Neural progenitor cell (in vitro differentiated cells): ENCODE measurements at regions not wholly inside any gene's neighbourhood (a gene's known extent, or its start where the extent isn't known, plus 50 kb on each side); places are given as distances from the start of the nearest gene placed in this dataset.
A peak's percentile ranks its signal among the peaks of the same experiment; 100 is the strongest.

Source experiments
- DNase-seq: peaks from one replicate; pipeline ENCODE4 v3.0.0-alpha.2; 2016; ENCODE audit warnings: low spot score
- H2AFZ ChIP-seq: fragments of 200-600 bp; sonication (generic); replicated peaks from 2 replicates; pipeline ENCODE4 v1.6.1; 2016; ENCODE audit warnings: antibody characterized with exemption
- H3F3A ChIP-seq: fragments of 200-600 bp; sonication (generic); 2 replicates; pipeline ENCODE4 v1.6.1; 2016; ENCODE audit warnings: antibody characterized with exemption, low read depth
- H3K27ac ChIP-seq: fragments of 200-600 bp; sonication (generic); 2 replicates; pipeline ENCODE4 v1.5.1; 2016; ENCODE audit warnings: mild to moderate bottlenecking
- H3K27me3 ChIP-seq: fragments of 200-600 bp; sonication (generic); 2 replicates; pipeline ENCODE4 v1.6.1; 2016; ENCODE audit warnings: mild to moderate bottlenecking, moderate library complexity
- H3K36me3 ChIP-seq: fragments of 200-600 bp; sonication (generic); 2 replicates; pipeline ENCODE4 v1.5.1; 2016
- H3K4me1 ChIP-seq: fragments of 200-600 bp; sonication (generic); 2 replicates; pipeline ENCODE4 v1.6.1; 2016; ENCODE audit warnings: mixed run types
- H3K4me2 ChIP-seq: fragments of 200-600 bp; sonication (generic); 2 replicates; pipeline ENCODE4 v1.6.1; 2016
- H3K4me3 ChIP-seq: fragments of 200-600 bp; sonication (generic); 2 replicates; pipeline ENCODE4 v1.5.1; 2016
- H3K79me2 ChIP-seq: fragments of 200-600 bp; sonication (generic); 2 replicates; pipeline ENCODE4 v1.6.1; 2016; ENCODE audit warnings: low read depth
- H3K9ac ChIP-seq: fragments of 200-600 bp; sonication (generic); 2 replicates; pipeline ENCODE4 v1.6.1; 2016
- H3K9me3 ChIP-seq: fragments of 200-600 bp; sonication (generic); 2 replicates; pipeline ENCODE4 v1.5.1; 2016; ENCODE audit warnings: low read depth
- H4K20me1 ChIP-seq: fragments of 200-600 bp; sonication (generic); 2 replicates; pipeline ENCODE4 v1.6.1; 2016; ENCODE audit warnings: low read depth
- H3K27ac Mint-ChIP-seq: 3 replicates; pipeline ENCODE4 v1.8.0; 2021; ENCODE audit warnings: mixed read lengths
- H3K27me3 Mint-ChIP-seq: 2 replicates; pipeline ENCODE4 v1.8.0; 2022; ENCODE audit warnings: low read depth, mild to moderate bottlenecking, inconsistent platforms, moderate library complexity, mixed read lengths; ENCODE audit not compliant: insufficient read depth
- H3K36me3 Mint-ChIP-seq: 3 replicates; pipeline ENCODE4 v1.8.0; 2021; ENCODE audit warnings: mixed read lengths
- H3K4me1 Mint-ChIP-seq: 3 replicates; pipeline ENCODE4 v1.8.0; 2021; ENCODE audit warnings: mixed read lengths
- H3K4me3 Mint-ChIP-seq: 3 replicates; pipeline ENCODE4 v1.8.0; 2021; ENCODE audit warnings: mild to moderate bottlenecking, moderate library complexity, mixed read lengths
- H3K9me3 Mint-ChIP-seq: 3 replicates; pipeline ENCODE4 v1.8.0; 2020; ENCODE audit warnings: mixed read lengths
- CTCF ChIP-seq: fragments of 200-600 bp; sonication (generic); IDR thresholded peaks from 2 replicates; pipeline ENCODE4 v1.5.1; 2017; ENCODE audit warnings: antibody characterized with exemption, mild to moderate bottlenecking
- EZH2 ChIP-seq: fragments of 200-600 bp; sonication (generic); IDR thresholded peaks from 2 replicates; pipeline ENCODE4 v1.6.1; 2017; ENCODE audit warnings: antibody characterized with exemption, mild to moderate bottlenecking, moderate library complexity
- EZH2phosphoT487 ChIP-seq: fragments of 200-600 bp; sonication (generic); IDR thresholded peaks from 2 replicates; pipeline ENCODE4 v1.6.1; 2017; ENCODE audit warnings: antibody characterized with exemption

GRCh38 chr4:44016570-44017421 is 431.8 kb downstream of the KCTD8 start:
- Histone ChIP-seq H3K36me3 (no peaks in the 10 kb centered on the region), H3K4me2 (no peak overlapping the region), H3K79me2 (no peaks in the 10 kb centered on the region), H3K27me3 (no peaks in the 10 kb centered on the region), H3K4me3 (no peak overlapping the region), H2AFZ (no peak overlapping the region), H3K9me3 (no peaks in the 10 kb centered on the region), H3K4me1 (no peaks in the 10 kb centered on the region), H3K27ac (no peak overlapping the region), H3F3A (peaks cover 9% of the 10 kb centered on the region), H4K20me1 (no peaks in the 10 kb centered on the region), H3K9ac (no peak overlapping the region)
- Mint-ChIP-seq H3K9me3 (no peaks in the 10 kb centered on the region), H3K36me3 (no peaks in the 10 kb centered on the region), H3K4me1 (no peaks in the 10 kb centered on the region), H3K4me3 (no peak overlapping the region), H3K27ac (no peak overlapping the region), H3K27me3 (no peaks in the 10 kb centered on the region)
- DNase-seq = peak; percentile 28
- TF ChIP-seq CTCF (no peak), EZH2phosphoT487 (no peak), EZH2 (no peak)

- DNase-seq = no peak
Observed at GRCh38 chr4:44017422-44017739, 431.2 kb downstream of the KCTD8 start.

GRCh38 chr4:44019721-44020120 is 428.9 kb downstream of the KCTD8 start:
- H3K4me1 Mint-ChIP-seq = peaks cover 4% of the 10 kb centered on the region
- no peak overlapping the region for H3K27ac Mint-ChIP-seq
- Histone ChIP-seq H2AFZ (no peak overlapping the region), H3K4me3 (no peak overlapping the region), H3K4me1 (no peaks in the 10 kb centered on the region), H3K9me3 (no peaks in the 10 kb centered on the region), H3K9ac (no peak overlapping the region), H3K27ac (no peak overlapping the region), H3F3A (peaks cover 9% of the 10 kb centered on the region), H3K36me3 (no peaks in the 10 kb centered on the region), H4K20me1 (no peaks in the 10 kb centered on the region), H3K79me2 (no peaks in the 10 kb centered on the region), H3K4me2 (no peak overlapping the region), H3K27me3 (no peaks in the 10 kb centered on the region)
- DNase-seq = no peak
- H3K36me3 Mint-ChIP-seq = no peaks in the 10 kb centered on the region
- H3K4me3 Mint-ChIP-seq = no peak overlapping the region
- no peak for TF ChIP-seq CTCF
- no peak for TF ChIP-seq EZH2
- TF ChIP-seq EZH2phosphoT487 = no peak
- no peaks in the 10 kb centered on the region for H3K27me3 Mint-ChIP-seq
- H3K9me3 Mint-ChIP-seq = no peaks in the 10 kb centered on the region

More at GRCh38 chr4:44017422-44017739, 431.2 kb downstream of the KCTD8 start:
- Histone ChIP-seq H3K4me1 (no peaks in the 10 kb centered on the region), H4K20me1 (no peaks in the 10 kb centered on the region), H3K4me2 (no peak overlapping the region), H3K9ac (no peak overlapping the region), H3K4me3 (no peak overlapping the region), H3K27me3 (no peaks in the 10 kb centered on the region), H3K36me3 (no peaks in the 10 kb centered on the region), H3K27ac (no peak overlapping the region), H3K9me3 (no peaks in the 10 kb centered on the region), H3F3A (peaks cover 9% of the 10 kb centered on the region), H3K79me2 (no peaks in the 10 kb centered on the region), H2AFZ (no peak overlapping the region)
- no peak overlapping the region for H3K27ac Mint-ChIP-seq
- no peak for TF ChIP-seq EZH2phosphoT487
- TF ChIP-seq EZH2 = no peak
- no peak for TF ChIP-seq CTCF
- H3K4me3 Mint-ChIP-seq = no peak overlapping the region
- no peaks in the 10 kb centered on the region for H3K27me3 Mint-ChIP-seq
- no peaks in the 10 kb centered on the region for H3K36me3 Mint-ChIP-seq
- H3K9me3 Mint-ChIP-seq = no peaks in the 10 kb centered on the region
- H3K4me1 Mint-ChIP-seq = no peaks in the 10 kb centered on the region
